ENCODE measurements at regions not wholly inside any gene's neighbourhood (a gene's known extent, or its start where the extent isn't known, plus 50 kb on each side); places are given as distances from the start of the nearest gene placed in this dataset.

DNA sequence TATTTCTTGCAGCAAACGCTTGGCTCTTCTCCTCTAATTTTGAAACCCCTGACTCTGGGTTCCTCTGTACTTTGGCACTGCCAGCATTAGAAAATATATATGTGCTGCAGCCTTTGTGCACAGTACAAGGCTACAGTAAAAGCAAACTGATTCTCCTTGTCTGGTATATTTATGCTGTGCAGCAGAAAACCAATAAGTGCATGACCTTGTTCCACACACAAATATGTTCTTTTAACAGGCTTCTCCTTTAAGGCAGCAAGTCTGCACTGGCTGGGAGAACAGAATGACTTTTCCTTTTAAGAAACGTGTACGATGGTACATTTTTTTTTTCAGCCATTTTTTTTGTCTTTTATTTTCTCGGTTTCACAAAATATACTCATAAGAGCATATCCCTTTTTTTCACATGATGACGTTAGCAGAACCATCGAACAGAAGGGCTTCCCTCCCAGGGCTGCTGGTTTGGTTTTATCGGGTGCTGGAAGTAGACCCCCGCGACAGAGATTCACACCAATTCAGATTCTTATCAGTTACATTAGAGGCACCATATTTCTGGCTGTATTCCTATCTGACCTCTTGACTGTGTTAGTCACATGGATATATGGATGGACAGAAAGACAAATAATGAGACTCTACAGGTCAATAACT is 129.9 kb upstream of the ARID1B start:
- no peak for DNase-seq

DNA sequence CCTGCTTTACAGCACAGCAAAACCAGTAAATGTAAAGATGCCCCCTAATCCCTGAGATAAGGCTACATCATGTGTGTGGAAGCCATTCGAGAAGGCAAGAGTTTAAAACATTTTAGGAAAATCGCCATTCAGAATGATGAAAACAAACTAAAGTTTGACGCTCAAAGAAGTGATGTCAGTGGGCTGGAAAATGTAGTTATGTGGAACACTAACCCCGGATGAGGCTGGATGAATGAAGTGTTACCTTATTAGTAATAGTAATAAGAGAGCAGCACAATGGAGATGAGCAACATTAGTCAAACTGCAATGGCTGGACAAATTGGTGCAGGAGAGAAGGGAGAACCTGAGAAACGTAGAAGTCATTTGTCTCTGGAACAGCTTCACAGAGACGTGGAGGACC is 130.7 kb upstream of the ARID1B start:
- DNase-seq: no peak

DNA sequence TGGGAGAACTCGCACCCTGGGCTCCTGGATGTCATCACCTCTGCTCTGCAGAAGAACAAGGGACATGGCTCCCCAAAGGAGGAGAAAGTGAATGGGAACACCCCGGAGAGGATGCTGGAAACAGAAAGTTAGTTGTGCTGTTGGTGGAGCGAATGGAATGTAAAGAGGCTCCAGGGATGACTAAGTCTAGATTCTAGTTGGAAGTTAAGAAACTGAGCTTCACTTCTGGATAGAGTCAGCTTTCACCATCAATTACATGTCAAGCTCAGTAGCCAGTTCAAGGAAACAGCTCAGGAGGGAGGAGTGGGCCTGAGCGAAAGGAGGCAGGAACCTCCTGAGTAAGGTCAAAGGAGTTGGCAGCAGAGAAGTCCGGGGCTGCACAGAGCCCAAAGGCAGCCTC is 132.1 kb upstream of the ARID1B start:
- DNase-seq: no peak

DNA sequence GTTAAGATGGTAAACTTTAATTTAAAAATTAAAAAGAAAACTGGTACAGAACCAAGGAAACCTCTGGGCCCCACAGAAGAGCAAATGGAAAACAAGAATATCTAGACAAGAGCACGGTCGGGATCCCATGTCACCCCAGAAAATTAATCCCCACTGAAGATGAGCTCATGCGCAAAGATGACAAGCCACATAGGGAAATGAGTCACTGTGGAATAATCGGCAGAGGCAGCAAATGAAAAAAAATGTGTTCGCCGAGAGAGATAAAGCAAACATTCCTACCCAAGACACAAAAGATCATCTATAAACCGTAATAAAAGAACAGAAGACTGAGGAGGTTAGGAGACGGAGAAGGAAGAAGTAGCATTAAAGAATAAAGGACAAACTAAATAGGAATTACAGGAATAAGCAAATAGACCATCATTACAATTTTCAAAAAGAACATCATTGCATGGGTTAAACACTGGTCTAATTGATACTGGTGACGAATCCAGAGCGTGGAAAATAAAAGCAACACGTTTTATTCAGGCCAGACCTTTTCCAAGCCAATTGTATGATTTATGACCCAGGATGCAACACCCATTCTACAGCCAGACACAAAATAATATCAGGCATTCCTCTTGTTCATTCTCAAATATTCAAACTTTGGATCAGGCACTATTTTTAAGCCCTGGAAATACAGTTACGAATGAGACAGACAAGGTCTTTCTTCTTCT is 138.0 kb upstream of the ARID1B start:
- DNase-seq: no peak

DNA sequence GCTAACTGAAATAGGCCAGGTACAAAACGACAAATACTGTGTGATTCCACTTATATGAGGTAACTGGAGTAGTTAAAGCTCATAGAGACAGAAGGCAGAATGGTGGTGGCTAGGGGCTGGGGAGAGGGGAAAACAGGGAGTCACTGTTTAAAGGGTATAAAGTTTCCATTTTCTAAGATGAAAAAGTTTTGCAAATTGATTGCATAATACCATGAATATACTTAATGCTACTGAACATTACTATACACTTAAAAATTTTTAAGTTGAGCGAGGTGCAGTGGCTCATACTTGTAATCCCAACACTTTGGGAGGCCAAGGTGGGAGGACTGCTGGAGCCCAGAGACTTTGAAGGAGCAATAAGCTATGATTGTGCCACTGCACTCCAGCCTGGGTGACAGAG is 138.6 kb upstream of the ARID1B start:
- DNase-seq: no peak

DNA sequence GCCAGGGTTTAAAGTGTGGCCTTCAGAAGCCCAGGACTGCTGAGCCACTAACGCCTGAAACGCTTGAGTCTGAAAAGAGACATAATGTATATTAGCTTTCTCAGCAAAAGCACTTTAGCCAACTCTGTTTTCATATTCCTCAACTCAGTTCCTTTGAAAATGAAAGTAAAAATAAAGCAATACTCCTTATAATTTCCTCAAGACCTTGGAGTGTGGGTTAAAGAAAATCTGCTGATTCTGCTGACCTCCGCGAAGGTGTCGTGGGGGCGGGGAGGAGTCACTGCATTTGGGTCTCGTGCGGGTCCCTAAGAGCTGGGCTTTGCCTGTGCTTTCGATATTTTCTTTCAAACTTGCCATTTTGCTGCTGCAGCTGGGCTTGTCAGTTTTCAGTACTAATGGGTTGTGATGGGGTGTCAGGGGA is 142.2 kb upstream of the ARID1B start:
- no peak for DNase-seq

DNA sequence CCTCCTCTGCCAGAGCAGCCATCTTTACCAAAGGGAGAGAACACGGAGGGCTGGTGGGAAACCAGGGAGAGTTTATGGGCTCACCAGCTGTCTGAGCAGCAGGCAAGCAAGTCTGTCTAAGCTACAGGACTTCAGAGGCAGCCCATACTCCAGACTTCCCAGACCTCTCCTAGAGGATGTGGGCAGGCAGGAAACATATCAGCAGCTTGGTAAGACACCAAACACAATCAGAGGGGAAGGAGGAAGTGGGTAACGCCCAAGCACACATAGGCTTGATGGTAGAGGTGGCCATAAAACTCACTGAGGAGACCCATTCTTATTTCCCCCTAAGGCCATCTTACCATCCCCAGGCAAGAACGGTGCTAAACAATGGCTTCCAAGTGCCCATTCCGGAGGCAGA is 143.1 kb upstream of the ARID1B start:
- DNase-seq: no peak

DNA sequence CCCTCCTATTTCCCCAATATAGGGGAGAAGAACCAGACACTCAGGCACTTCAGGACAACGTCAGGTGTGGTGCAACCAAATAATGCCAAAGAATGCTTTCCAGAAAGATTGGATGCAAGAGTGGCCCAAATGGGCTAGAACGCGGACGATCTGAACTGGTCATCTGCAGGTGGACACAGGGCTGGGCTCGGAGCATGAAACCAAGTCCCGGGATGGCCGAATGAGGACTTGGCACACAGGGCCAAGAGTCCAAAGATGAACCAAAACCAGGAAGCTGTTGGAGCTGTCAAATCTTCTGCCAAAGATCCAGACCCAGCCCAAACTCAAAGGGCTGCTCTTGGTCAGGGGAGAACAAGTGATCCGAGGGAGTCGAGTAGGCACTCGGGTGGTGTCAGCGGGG is 143.9 kb upstream of the ARID1B start:
- no peak for DNase-seq

DNA sequence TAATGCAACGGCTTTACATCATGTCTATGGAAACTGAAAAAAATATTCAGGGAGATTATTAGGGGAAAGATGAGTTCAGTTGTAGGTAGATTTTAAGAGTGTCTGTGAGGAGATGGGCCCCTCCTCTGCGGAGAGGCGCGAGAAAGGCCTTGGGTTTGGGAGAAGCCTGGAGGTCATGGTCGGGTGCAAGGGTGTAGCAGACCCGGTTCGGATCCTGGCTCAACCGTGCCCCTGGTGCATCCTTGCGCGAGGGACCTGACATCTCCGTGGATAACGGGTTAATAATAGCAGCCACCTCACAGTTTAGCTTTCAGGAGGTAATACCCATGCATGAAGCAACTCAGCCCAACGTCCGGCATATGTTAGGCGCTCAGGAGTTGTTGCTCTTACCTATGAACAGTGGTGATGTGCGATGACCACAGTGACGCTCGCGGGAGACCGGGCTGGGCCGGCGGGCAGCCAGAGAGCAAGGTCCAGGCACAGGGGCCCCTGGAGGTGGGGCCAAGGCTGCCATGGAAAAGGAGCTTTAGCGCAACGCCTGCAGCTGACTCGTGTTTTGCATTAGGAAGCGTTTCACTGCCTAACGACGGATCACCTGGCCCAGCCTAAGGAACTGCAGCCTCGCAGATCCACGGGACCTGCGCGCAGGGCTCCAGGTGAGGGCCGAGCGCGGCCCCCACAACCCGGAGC is 146.4 kb upstream of the ARID1B start:
- no peak for DNase-seq

DNA sequence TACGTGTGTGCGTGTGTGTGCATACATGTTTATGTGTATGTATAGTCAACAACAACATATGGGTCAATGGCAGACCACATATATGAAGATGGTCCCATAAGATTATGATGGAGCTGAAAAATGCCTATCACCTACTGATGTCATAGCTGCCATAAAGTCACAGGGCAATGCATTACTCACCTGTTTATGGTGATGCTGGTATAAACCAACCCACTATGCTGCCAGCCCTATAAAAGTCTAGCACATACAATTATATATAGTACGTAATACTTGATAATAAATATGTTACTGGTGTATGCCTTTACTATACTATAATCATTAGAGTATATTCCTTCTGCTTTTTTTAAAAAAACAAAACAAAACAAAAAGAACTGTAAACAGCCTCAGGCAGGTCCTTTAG is 148.4 kb upstream of the ARID1B start:
- DNase-seq: no peak

DNA sequence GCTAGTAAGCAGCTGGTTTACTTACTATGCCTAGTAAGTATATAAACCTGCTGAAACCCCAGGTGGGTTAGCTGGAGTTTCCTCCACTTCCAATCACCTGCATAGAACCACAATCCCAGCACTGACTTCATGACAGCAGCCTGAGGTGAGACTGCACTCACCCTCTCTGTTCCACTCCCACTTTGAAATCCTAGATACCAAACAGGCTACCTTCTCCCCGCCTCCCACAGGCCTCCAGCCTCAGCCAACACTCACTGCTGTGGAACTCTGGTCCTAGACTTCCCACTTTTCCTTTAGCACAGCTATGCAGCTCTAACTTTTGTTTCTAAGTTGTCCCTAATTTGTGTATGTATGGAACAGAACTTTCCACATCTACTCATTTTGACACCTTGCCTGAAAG is 149.7 kb upstream of the ARID1B start:
- no peak for DNase-seq

DNA sequence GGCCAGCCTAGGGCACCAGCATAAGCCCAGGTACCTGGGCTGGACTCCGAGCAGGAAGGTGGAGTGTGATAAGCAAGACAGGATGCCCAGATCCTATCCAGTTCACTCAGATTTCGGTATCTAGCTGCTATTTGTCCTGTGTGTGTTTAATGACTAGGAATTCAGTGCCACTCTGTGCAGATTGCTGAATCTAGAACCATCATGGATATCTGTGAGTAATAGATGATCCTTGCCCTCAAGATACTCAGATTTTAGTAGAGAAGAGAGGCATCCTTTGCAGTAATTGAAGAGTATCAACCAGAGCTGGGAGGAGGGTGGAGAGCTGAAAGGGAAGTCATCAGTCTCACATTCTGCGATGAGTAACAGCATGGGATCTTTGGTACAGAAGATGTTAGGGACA is 155.0 kb upstream of the ARID1B start:
- no peak for DNase-seq

DNA sequence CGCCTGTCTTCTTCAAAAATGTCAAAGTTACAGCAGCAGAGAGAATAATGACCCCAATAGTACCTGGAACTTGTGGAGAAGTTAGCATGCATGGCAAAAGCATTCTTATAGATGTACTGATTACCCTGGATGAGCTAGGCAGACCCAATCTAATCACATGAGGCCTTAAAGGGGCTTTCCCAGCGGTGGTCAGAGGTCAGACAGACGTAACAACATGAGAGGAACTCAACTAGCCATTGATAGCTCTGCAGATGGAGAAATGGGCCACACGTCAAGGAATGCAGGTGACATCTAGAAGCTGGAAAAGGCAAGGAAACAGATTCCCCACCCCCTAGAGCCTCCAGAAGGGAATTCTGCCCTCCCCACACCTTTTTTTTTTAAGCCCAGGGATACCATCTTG is 156.8 kb upstream of the ARID1B start:
- DNase-seq: no peak

DNA sequence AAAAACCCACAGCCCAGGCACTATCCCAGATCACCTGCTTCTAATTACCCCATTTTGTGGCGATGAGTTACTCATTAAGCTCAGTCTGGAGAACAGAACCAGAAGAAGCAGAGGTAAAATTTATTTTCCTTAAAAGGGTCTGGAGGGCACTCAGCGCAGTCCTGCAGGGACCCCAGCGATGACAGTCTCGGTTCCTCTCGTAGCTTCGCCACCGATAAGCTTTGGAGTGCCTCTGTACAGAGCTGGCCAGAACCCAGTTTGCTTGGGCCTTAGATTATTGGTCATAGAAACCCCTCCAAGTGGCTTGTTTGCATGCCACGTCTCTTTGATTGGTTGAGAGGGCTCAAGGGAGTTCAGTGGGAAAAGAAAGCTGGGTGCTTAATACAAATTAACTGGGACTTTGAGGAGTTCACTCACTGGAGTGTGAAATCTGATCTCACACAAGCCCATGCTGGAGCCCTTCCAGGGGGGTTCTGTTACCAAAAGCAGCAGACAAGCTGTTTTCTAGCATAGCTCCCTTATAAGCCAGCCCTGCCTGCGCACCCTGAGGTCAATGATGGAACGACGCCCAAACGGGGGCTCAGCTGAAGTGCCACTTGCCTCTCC is 158.5 kb upstream of the ARID1B start:
- DNase-seq: no peak

DNA sequence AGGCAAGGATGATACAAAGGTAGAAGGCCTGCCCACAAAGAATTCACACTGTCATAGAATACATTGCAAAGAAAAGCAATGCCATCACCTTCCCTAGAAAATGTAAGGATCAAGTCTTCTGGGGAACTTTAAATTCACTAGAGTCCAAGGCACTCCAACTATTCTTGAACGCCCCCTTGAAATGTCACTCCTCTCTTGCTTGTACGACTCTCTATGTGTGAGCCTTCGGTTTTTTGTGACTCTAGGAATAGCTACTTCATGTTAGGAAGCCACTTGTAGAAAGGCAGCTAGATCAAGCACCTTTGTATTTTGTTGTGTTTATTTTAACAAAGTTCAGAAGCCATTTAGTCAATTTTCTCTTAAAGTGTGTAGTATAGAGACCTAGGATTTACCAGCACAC is 159.2 kb upstream of the ARID1B start:
- no peak for DNase-seq

DNA sequence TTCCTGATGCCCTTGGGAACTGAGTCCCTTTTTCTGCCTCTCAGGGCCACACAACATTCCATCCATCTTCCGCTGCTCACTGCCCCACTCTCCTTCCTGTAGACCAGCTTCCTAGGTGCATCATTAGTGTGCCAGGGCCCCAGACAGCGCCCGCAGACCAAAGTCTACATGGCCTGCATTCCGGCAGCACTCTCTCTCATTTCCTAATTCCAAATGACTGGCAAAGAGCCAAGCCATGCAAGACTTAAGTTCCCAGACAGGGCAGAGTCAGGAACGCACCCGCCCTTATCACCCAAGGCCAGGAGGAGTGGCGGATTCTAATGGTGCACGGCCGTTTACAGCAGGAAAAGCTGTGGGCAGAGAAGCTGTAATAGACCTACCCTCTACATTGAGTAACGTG is 159.8 kb upstream of the ARID1B start:
- DNase-seq: no peak

DNA sequence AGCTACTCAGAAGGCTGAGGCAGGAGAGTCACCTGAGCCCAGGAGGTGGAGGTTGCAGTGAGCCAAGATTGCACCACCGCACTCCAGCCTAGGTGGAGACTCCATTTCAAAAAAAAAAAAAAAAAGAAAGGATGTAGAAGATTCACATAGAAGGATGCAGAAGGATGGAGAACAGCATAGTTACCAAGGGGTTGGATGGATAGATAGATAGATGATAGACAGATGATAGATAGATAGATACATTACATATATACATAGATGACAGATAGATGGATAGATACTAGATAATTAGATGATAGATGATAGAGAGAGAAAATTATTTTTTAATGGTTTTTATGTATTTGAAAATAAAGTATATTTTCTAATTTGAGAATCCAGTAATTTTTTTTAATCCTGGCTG is 160.7 kb upstream of the ARID1B start:
- no peak for DNase-seq

DNA sequence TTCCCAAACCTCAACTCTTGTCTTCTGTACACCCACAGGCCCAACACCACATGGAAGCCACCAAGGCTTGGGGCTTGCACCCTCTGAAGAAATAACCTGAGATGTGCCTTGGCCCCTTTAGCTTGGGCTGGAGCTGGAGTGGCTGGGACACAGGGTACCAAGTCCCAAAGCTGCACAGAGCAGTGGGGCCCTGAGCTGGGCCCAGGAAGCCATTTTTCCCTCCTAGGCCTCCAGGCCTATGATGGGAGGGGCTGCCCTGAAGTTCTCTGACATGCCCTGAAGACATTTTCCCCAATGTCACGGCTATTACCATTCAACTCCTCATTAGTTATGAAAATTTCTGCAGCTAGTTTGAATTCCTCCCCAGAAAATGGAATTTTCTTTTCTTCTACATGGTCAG is 163.2 kb upstream of the ARID1B start:
- no peak for DNase-seq

DNA sequence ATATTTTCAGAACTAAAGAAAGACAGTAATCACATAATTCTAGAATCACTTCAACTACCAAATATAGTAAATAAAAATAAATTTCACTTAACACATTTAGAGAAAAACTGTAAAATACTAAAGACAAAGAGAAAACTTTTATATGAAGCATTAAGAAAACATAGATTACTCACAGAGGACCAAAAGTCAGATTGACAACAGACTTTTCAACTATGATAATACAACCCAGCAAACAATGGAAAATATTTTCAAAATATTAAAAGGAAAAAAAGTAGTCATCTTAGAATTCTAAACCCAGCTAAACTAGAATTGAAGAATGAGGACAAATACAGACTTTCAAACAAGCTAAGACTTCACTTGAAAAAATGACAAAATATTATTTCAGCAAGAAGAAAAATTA is 164.8 kb upstream of the ARID1B start:
- no peak for DNase-seq

DNA sequence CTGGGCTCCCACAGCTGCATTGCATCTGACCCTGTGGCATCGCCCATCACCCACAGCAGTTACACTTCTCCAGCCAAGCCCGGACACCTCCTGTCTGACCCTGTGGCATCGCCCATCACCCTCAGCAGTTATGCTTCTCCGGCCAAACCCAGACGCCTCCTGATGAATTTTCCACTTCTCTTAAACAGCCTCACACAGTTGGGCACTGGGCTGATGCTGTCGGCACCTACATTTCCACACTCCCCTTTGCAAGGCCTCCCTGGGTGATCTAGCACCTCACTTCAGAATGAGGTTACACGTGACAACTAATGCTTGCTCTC is 175.2 kb upstream of the ARID1B start:
- DNase-seq: no peak

DNA sequence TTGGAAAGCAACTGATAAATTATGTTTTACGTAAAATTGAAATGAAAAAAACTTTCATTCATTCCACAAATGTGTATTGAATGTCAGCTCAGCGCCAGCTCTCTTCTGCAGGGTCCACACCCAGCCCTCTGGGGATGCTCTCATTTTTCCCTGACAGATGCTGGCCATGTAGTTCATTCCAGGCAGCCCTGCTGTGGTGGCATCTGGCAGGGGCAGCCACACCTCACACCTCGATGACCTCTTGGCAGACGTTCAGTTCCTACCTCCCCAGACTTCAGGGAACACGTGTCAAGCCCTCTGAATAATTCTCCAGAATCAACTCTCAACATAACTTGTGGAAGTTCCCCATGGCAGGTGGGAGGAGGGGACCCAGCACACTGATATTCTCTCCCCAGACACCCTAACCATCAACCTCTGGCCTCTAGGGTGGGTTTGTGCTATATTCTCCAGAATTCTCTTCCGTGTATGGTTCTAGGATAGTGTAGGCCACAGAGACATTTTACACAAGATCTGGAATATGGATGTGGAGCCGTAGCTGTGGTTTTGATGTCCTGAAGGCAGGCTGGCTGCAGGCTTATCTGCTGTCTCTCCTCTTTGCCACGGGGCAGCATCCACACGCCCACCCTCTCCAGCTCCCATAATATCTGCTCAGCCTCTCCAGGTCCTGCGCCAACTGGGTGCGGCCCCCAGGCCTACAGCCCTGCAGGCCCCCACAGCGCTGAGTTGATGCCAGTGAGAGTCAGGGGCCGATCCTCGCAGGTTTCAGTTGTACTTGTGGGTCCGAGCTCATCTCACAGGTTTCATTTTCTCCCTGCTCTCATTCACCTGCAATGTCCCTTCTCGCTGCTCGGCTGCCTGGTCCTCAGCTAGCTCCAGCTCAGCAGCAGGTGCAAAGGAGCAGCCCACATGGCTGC is 175.8 kb upstream of the ARID1B start:
- DNase-seq: no peak

DNA sequence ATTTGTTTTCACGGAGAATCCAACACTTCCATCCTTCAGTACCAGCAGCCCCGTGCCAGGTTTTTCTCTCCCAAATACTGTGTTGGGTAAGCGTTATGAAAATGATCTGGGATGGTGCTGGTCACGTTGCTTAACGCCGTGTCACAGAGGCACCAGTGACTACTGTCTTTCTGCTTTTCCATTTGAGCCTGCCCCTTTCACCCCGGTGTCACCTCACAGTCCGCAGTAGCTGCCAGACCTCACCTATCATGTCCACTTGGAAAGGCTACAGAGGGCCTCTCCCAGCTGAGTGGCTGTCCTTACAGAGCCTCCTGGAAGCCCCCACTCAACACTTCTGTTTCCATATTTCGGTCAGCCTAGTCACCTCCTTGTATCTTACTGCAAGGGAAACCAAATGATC is 176.5 kb upstream of the ARID1B start:
- DNase-seq: no peak

DNA sequence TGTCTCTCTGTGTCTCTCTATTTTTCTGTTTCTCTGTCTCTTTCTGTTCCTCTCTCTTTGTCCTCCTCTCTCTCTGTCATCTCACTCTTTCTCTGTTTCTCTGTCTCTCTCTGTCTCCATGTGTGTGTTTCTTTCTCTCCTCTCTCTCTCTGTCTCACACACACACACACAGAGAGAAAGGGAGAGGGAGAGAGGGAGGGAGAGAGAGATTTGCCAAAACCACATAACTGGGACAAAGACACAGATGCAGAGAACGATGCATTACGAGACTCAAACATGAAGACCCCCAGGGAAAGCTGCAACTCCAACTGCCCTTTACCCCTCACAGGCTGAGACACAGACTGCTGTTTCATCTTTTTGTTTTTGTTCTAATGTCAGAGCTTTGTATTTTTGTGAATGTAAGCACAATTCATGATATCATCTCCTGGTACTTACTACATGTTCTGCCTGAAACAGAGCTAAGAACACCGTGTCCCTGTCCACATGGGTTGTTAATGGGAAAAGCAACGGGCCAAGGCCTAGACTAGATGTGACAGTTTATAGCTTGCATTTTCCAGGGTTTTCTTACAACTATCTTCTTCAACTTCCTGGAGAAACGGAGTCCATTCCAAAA is 177.1 kb upstream of the ARID1B start:
- DNase-seq: no peak
